KG1 (cell line): ENCODE measurements at regions not wholly inside any gene's neighbourhood (a gene's known extent, or its start where the extent isn't known, plus 50 kb on each side); places are given as distances from the start of the nearest gene placed in this dataset.

ENCODE experiments used
- DNase-seq: peaks from one replicate; lab custom pipeline; 2025; lab: John Stamatoyannopoulos, UW

DNA sequence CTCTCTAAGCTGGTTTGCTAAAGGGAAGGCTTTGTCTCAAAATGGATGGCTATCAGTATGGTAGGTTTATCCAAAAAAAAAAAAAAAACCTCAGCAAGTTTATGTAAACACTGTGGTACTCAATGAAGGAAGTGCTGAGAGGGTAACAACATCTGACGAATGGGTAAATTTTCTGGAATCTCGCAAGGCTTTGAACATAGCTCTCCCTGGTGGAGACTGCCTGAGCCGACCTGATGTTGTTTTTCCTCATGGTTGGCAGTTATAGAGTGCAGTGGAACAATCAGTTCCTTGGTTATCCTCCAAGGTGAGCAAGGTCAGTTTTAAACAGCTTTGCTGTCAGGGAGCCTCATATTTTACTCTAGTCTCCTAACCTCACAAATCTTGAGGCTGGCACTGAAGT is 94.6 kb downstream of the ZPLD1 start:
- DNase-seq = no peak

DNA sequence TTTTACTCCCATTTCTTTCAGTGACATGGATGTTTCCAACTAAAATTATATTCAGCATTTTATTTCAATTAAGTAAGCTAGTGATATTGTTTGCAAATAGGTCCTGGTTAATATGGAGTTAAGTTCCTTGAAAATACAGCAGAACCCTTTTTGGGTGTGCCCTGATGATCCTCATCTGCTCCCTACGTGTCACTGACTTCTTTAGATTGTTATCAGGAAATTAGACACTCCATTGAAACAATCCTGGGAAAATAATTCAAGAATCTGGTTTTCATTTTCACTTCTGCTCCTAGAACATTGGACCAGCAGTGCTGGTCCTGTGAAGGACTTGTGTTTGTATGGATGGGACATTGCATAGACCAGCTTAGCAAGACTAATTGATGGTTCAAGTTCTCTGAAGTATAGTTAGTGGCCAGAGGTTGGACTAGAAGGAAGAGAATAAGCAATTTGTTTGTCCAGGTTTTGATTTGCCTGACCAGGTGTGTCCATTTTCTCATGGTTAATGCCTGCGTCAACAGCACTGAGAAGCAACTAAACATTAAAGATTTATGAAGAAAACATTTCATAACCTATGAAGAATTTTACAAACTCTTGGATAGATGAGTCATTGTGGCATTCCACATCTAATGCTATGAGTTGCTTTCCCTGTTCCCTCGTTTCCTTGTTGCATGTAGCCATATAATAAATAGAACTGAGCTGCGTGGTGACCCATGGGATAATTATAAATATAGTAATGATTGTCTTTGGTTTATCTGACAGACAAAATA is 95.8 kb downstream of the ZPLD1 start:
- DNase-seq = no peak

DNA sequence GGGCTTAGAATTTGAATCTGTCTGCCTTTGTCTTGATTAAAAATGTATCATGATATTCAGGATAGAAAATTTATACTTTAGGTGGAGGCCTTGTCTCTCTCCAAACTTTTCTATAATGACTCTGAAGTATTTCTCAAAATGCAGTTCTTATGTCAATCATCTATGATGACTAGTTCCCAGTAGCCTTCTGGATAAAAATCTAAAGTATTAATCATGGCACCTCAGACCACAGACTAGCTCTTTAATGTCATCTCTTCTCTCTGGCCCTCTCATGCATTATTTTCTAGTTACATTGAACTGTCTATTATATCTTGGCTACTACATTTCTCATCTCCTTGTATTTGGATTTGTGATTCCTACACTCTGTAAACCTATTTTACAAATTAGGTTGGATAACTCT is 96.9 kb downstream of the ZPLD1 start:
- DNase-seq = no peak

DNA sequence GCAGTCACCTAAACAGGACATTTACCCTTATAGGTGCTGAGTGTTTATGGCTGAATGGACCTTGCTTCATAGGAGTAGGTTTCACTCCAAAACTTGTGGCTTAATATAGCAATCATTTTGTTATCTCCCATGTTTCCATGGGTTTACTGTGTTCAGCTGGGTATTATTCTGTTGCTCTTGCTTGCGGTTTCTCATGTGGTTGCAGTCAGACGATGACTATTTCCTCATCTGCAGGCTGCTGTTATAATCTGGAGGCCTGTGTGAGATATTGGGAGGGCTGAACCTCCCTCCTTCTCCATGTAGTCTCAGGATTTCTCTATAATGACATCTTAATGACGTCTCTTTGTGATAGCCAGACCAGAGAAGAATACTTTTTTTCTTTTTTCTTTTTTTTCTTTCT is 98.1 kb downstream of the ZPLD1 start:
- no peak for DNase-seq

DNA sequence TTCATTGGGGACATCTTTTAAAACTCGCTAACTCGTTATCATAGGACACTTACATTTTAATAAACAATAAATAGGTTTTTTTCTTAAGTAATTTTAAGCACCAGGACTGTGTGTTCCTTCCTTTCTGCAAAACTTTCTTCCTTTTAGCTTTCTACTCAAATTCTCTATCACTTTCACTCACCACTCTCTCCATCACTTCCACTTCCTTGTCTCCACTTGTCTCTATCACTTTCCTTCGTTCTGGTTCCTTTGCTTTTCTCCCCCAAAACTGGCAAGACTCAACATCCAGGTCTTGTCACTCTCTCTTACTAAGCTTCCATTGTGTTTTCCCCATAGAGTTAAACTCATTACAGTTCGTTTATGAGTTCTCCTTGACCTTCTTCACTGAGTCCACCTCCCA is 99.0 kb downstream of the ZPLD1 start:
- no peak for DNase-seq

DNA sequence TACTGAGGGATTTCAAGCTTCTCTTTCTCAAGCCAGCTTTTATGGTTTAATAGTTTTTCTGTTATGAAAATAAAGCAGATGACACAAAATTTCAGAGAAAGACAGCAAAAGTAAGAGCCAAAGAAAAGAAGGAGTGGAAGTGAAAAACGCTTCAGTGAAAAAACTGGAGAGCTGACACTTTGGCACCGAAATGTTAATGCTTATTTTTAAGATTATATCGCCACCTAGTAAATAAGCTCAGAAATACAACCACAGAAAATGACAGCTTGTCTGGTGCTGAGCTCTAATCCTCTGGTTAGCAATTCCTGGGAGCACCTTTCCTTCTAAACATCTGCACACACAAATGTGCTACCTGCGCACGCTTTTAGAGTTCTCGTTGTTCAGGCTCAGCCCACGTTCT is 101.6 kb downstream of the ZPLD1 start:
- peak; percentile 35 for DNase-seq

DNA sequence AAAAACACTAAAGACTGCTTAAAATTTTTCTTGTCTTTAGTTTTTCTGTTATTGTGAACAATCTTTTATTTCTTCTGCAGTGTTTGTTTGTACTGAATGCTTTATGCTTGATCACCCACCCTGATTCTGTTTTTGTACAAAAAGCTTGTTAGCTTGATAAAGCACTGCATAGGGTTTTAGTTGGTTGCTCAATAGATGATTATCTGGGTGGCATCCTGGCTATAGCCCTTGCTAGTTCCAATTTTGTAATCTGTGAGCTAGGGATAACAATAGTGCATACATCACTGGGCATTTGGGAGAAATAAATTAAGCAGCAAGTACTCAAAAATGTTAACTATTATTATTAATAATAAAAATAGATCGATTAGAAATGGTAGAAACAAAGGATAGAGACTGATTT is 102.3 kb downstream of the ZPLD1 start:
- DNase-seq = no peak

DNA sequence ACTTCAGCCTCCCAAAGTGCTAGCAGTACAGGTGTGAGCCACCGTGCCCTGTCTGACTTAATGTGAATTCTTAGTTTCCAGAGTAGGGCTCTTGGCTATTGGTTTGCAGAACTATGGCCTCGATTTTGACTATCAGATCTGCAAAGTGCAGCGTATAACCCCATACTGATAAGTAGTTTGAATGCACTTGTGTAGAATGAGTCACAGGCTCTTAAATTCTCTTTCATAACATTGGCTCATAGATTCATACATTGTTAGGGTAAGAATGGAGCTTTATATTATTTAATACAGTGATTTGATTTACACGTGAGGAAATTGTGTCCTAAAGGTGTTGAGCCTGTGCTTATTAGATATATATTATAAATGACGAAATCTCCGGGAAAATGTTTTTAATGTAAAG is 109.9 kb downstream of the ZPLD1 start:
- no peak for DNase-seq

DNA sequence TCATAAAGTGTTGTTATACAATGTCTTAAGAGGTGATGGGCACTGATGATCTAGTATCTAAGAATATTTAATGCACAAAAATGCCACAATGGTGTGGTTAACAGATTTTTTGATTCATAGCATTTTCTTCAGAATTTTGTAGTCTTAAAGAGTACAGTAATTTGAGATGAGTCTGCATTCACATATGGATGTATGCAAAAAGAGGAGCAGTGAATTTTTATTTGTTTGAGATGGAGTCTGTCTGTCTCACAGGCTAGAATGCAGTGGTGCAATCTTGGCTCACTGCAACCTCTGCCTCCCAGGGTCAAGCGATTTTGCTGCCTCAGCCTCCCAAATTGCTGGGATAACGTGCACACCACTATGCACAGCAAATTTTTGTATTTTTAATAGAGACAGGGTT is 110.5 kb downstream of the ZPLD1 start:
- no peak for DNase-seq

DNA sequence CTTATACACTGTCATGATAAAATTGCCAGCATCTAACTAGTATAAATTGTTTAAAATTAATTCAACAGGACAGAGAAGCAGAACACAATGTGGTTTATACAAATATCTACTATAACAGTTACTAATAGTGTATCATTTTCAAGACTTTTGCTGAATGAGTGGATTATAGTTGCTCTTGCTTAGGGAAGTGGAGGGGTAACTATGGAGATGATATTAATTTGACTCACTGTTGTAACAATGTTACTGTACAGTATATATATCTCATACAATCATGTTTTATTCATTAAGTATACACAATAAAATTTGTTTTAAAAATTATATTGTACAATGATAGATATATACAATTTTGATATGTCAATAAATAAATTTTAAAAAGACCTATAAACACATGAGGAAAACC is 119.1 kb downstream of the ZPLD1 start:
- DNase-seq = no peak

DNA sequence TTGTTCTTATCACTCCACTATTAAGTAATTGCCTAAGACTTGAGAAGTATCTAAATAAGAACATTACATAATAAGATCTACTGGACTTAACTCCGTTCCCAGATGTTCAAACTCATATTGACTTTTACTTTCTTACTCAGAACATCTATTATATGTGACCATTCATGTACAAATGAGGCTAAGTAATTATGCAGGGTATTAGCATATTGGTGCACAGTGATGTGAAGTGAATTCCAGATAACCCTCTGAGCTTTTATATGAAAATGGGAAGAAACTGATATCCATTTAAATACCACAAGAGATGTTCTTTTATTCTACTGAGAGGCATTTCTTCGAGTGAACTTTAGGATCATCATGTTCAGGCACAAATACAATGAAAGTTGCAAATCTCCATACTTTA is 135.7 kb downstream of the ZPLD1 start:
- DNase-seq = no peak

DNA sequence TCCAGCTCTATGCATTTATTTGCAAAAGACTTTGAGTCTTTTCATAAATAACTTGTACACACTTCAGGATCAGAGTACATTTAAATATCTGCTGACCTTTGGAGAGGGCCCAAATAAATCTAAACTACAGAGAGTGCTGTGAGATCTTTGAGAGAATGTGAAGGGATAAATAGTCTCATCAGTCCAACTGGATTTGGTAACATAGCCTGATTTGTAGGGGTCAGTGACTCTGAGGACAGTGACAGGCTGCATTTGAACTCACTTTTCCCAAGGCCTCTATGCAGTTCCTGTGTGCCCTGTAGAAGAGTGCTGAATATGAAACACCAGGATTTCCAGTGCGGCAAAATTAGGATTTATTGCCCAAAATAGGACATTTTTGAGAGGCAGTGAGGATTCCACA is 136.2 kb downstream of the ZPLD1 start:
- no peak for DNase-seq

DNA sequence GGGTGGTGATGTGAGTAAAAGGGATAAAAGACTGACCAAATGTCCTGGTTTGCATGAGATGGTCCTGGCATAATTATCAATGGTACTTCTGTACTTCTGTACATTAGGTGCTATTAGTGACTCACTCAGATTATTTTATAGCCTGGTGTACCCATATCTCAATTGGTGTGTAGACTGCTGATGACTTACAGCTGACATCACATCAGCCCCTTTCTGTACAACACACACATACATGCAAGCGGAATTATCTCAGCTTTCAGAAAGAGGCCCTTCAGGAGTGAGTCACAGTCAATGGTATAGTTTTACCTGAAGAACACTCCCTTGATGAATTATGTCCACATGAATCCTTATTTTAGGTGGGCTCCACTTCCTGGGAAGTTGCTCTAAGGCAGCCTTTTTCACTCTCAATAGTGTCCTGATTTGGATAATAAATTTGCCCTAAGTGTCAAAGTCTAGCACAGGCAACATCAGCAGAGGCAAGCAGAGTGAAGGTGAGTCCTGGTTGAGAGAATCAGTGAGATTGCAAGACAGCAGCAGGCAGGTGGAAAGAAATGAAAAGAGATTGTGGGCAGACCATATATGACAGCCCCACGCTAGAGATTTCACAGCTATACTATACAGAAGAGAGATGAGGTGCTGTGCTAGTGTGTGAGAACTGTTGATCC is 137.0 kb downstream of the ZPLD1 start:
- DNase-seq = no peak

DNA sequence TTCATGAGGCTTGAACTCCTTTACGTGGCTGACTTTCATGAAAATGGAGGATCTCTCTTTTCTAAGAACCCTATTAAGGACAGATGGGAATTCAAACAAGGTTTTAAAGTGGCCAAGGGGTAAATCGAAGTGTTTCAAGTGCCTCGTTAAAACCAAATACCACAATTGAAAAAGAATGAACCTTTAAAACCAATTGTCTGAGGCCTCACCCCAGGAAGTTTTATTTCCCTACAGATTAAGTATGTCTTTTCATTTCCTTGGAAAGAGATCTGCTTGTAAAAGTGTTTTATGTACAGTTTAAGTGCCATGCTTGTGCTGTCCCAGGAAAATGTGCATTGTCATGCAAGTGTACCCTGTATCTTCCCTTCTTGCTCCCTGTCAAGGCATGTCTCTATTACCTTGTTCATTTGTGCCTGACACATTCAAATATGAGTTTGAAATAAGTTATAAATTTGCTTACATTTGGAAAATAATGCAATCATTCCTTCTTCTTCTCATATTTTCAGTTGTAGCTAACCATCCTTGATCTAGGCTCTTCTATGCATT is 138.7 kb downstream of the ZPLD1 start:
- no peak for DNase-seq

DNA sequence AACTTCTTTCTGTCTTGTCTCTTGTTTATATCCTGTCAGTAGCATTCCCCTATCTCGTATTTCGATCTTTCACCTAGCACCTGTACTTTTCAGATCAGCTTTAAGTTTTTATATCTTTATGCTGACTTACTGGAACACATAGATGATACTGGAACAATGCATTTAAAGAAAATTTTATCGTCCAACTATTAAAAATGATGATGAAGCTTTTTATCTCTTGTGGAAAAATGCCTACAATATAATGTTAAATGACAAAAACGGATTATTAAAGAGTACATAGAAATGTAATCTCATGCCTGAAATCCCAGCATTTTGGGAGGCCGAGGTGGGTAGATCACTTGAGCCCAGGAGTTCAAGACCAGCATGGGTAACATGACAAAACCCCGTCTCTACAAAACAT is 139.5 kb downstream of the ZPLD1 start:
- no peak for DNase-seq

DNA sequence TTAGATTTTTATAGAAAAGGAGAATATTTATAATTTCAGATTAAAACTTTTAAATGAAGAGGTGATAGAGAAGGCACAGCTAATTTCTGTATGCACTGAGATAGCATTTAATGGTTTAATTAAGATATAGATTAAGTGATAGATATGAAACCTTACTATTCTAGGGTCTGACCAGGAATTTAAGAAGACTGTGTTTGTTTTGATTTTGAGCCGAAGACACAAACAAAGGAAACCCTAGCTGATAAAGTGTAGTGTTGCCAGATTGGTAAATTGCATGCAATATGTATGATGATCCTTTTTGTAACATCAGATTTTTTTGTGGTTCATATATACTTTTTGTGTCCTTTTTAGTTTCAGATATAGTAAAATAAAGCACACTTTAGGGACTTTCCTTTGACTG is 141.8 kb downstream of the ZPLD1 start:
- no peak for DNase-seq

DNA sequence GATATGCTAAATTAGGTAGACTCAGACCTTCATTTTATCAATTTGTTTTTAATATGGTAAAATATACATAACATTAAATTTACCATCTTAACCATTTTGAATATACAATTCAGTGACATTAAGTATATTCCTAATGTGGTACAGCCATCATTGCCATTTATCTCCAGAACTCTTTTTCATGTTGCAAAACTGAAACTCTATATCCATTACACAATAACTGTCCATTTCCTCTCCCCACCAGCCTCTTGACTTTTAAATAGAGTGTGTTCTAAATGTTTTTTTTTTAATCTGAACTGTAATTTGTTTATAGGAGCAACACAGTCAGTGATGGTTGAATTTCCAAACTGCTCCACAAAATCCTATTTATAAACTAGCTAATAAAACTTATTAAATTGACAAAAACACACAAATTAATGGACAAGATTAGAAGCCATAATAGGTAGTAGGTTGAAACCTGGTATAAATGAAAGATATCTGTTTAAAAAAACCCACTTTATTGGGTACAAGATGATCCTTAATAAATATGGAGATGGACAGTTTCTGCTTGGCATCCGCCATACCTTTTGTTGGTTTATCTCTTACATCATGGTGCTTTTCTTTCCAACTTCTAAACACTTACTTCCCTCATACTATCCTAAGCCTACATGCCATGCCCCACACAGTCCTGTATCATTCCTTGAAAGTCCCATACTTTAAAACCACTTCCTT is 142.4 kb downstream of the ZPLD1 start:
- DNase-seq = no peak

DNA sequence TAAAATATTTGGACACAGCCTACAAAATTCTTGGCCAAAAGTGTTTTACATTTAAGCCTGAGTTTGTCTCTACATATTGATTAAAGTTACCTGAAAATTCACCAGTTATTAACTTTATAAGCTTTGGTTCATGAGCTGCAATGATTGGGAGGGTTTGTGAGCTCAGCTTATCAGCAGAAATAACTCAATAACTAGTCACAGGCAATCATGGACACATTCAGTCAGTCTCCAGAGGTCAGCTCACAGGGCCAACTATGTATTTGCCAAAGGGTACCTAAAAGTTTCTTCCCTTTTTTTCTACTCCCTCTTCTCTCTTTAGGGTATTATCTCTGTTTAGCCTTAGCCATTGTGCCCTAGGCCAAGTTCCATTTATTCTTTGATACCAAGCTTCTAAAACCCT is 145.9 kb downstream of the ZPLD1 start:
- no peak for DNase-seq

DNA sequence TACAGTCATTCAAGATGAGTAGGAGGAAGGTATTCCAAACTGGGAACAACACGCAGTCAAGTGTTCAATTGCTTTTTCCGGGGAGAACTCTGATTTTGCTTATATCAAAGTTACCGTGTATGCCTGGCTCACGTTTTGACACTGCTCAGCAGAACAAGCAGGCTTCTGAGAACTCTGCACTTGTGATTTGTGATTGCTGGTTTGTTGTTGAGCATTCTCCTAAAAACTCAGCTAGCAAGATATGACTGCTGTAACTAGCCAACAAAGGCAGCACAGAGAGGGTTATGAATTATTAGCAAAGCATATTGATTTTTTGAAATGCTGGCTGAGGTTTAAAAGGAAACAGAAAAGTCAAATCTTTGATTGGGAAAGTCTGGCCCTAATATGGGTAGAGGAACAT is 151.7 kb downstream of the ZPLD1 start:
- DNase-seq = no peak

DNA sequence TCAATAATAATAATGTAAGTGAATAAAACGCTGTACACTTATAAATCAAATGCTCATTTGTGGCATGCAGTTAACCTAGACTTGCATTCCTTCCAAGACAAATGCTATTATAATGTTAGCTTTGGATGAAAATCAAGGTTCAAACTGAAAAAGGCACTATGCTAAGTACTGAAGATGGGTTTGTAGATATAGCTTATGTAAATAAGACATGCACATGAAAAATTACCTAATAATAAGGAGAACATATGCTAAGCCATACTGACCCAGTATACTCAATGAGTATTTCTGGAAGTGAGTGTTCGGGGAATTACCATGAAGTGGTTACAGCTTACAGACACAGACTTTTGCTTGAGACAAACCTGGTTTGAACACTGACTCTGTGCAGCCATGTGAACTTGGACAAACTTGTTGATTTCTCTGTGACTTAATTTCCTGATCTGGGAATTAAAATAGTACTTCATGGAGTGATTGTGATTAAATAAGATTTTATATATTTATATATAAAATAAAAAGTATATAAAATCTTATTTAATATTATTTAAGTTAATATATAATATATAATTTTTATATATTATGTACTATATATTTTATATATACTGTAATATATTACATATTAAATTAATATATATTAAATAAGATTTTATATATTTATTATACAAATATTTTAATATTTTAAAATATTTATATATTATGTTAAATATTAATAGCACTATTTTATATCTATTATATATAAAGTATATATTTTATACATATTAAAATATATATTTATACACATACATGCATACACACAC is 159.2 kb downstream of the ZPLD1 start:
- DNase-seq = no peak

DNA sequence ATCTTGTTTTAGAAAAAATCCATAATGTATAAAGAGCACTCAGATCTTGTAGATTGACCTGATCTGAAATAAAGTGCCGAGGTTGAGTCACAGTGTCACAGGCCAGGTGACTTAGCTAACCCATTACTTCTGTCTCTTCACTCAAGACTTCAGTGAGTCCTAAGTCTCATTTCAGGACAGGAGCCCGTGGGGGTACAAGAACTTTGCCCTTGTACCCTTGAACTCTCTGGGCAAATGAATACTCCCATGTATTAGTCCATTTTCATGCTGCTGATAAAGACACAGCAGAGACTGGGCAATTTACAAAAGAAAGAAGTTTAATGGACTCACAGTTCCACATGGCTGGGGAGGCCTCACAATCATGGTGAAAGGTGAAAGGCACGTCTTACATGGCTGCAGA is 160.2 kb downstream of the ZPLD1 start:
- no peak for DNase-seq
